H1 (cell line): ENCODE measurements at regions not wholly inside any gene's neighbourhood (a gene's known extent, or its start where the extent isn't known, plus 50 kb on each side); places are given as distances from the start of the nearest gene placed in this dataset.

ENCODE experiments used
- CTCF ChIA-PET: fragments of 300-600 bp; sonication (Branson Sonifier 250); formaldehyde crosslinking; loops from one replicate; lab custom pipeline; 2021; ENCODE audit not compliant: partially characterized antibody; lab: Charles Lee
- POLR2A ChIA-PET: fragments of 300-600 bp; sonication (Branson Sonifier 250); formaldehyde crosslinking; loops from one replicate; lab custom pipeline; 2021; ENCODE audit warnings: inconsistent platforms; ENCODE audit not compliant: partially characterized antibody; lab: Charles Lee
- DNase-seq, 2 experiments: peaks; one replicate each; pipeline versions ENCODE4 v3.0.0 to v3.0.0-alpha.2; 2010 to 2022; ENCODE audit warnings: low spot score in 2 of 2, low read depth in 1 of 2, mixed read lengths in 1 of 2
- FAIRE-seq: peaks from 2 replicates; lab custom pipeline; 2011; peaks lifted over from hg19 to GRCh38; lab: Jason Lieb, UNC
- H2AFZ ChIP-seq: 2 replicates; pipeline ENCODE4 v1.8.1; 2012; ENCODE audit warnings: low read length, inconsistent platforms
- H2AK5ac ChIP-seq: 2 replicates; pipeline ENCODE4 v1.6.1; 2013; ENCODE audit warnings: low read depth, low read length
- H2BK120ac ChIP-seq: replicated peaks from 2 replicates; pipeline ENCODE3; 2013; ENCODE audit warnings: low read depth, low read length, inconsistent platforms
- H2BK12ac ChIP-seq: 2 replicates; pipeline ENCODE4 v1.6.1; 2013; ENCODE audit warnings: low read depth, low read length
- H2BK15ac ChIP-seq: 2 replicates; pipeline ENCODE4 v1.6.1; 2013; ENCODE audit warnings: low read length
- H2BK20ac ChIP-seq: 2 replicates; pipeline ENCODE4 v1.6.1; 2013; ENCODE audit warnings: low read length
- H2BK5ac ChIP-seq: 2 replicates; pipeline ENCODE4 v1.6.1; 2013; ENCODE audit warnings: low read depth, low read length
- H3K14ac ChIP-seq: 2 replicates; pipeline ENCODE4 v1.6.1; 2013; ENCODE audit warnings: inconsistent platforms; ENCODE audit not compliant: insufficient read length
- H3K18ac ChIP-seq: 2 replicates; pipeline ENCODE4 v1.6.1; 2013; ENCODE audit warnings: low read length; ENCODE audit errors: extremely low read depth
- H3K23ac ChIP-seq: 2 replicates; pipeline ENCODE4 v1.6.1; 2013; ENCODE audit warnings: inconsistent platforms; ENCODE audit not compliant: insufficient read length
- H3K23me2 ChIP-seq: 2 replicates; pipeline ENCODE4 v1.6.1; 2013; ENCODE audit warnings: low read depth, low read length
- H3K27ac ChIP-seq: 2 replicates; pipeline ENCODE4 v1.6.1; 2011; ENCODE audit warnings: low read depth, low read length, inconsistent platforms
- H3K27me3 ChIP-seq, 4 experiments: replicated peaks in 1 of 4; 1 replicate in 1 of 4; 2 replicates in 3 of 4; pipeline versions ENCODE4 v1.6.1 to v1.8.1; 2011 to 2013; ENCODE audit warnings: low read length in 3 of 4, mild to moderate bottlenecking in 3 of 4, inconsistent platforms in 2 of 4, mixed read lengths in 2 of 4, moderate library complexity in 1 of 4; ENCODE audit not compliant: control insufficient read depth in 3 of 4, insufficient read depth in 3 of 4; ENCODE audit errors: extremely low read depth in 1 of 4
- H3K36me3 ChIP-seq, 4 experiments: 2 replicates each; pipeline versions ENCODE4 v1.6.1 to v1.8.1; 2011 to 2013; ENCODE audit warnings: mild to moderate bottlenecking in 4 of 4, low read length in 3 of 4, moderate library complexity in 2 of 4, control low read depth in 1 of 4, inconsistent platforms in 1 of 4; ENCODE audit not compliant: insufficient read depth in 4 of 4, control insufficient read depth in 2 of 4
- H3K4ac ChIP-seq: replicated peaks from 2 replicates; pipeline ENCODE3; 2013; ENCODE audit warnings: low read length, low read depth, mixed read lengths, inconsistent platforms; ENCODE audit not compliant: insufficient read length
- H3K4me1 ChIP-seq, 4 experiments: replicated peaks in 1 of 4; 1 replicate in 1 of 4; 2 replicates in 3 of 4; pipeline versions ENCODE4 v1.6.1 to v1.8.1; 2011 to 2013; ENCODE audit warnings: low read length in 3 of 4, inconsistent platforms in 2 of 4, mixed read lengths in 1 of 4; ENCODE audit not compliant: insufficient read depth in 4 of 4, control insufficient read depth in 3 of 4
- H3K4me2 ChIP-seq, 2 experiments: 2 replicates each; pipeline versions ENCODE4 v1.6.1 to v1.8.1; 2011 to 2013; ENCODE audit warnings: low read depth in 2 of 2, low read length in 2 of 2, control low read depth in 1 of 2, inconsistent platforms in 1 of 2, mild to moderate bottlenecking in 1 of 2; ENCODE audit not compliant: insufficient read depth in 1 of 2
- H3K4me3 ChIP-seq, 4 experiments: fragments of 200-600, 300-600 bp in 1 of 4; sonication (generic), shearing (Covaris generic), sonication (Bioruptor Twin) in 1 of 4; 2 replicates each; pipeline versions ENCODE4 v1.5.1 to v1.8.1; 2011 to 2016; ENCODE audit warnings: low read length in 4 of 4, low read depth in 3 of 4, control low read depth in 2 of 4, inconsistent platforms in 2 of 4, mild to moderate bottlenecking in 2 of 4, mixed read lengths in 1 of 4, moderate library complexity in 1 of 4; ENCODE audit not compliant: insufficient read depth in 2 of 4; ENCODE audit errors: extremely low read depth in 1 of 4
- H3K56ac ChIP-seq: replicated peaks from 2 replicates; pipeline ENCODE3; 2013; ENCODE audit warnings: low read depth, mild to moderate bottlenecking, mixed read lengths, low read length, inconsistent platforms; ENCODE audit not compliant: insufficient read length
- H3K79me1 ChIP-seq: 2 replicates; pipeline ENCODE4 v1.6.1; 2013; ENCODE audit warnings: low read depth, low read length, control low read depth
- H3K79me2 ChIP-seq, 2 experiments: 2 replicates each; pipeline versions ENCODE4 v1.6.1 to v1.8.1; 2012 to 2013; ENCODE audit warnings: low read length in 2 of 2, mild to moderate bottlenecking in 2 of 2, inconsistent platforms in 1 of 2; ENCODE audit not compliant: insufficient read depth in 2 of 2, control insufficient read depth in 1 of 2
- H3K9ac ChIP-seq, 4 experiments: replicated peaks in 1 of 4; 1 replicate in 1 of 4; 2 replicates in 3 of 4; pipeline versions ENCODE4 v1.6.1 to v1.8.1; 2011 to 2013; ENCODE audit warnings: low read depth in 3 of 4, low read length in 3 of 4, control low read depth in 2 of 4, mild to moderate bottlenecking in 2 of 4, moderate library complexity in 2 of 4, inconsistent platforms in 1 of 4; ENCODE audit errors: extremely low read depth in 1 of 4
- H3K9me3 ChIP-seq, 2 experiments: 2 replicates each; pipeline versions ENCODE4 v1.6.1 to v1.8.1; 2012 to 2013; ENCODE audit warnings: mild to moderate bottlenecking in 2 of 2, moderate library complexity in 2 of 2, control low read depth in 1 of 2, inconsistent platforms in 1 of 2, low read depth in 1 of 2, low read length in 1 of 2, mixed read lengths in 1 of 2; ENCODE audit not compliant: insufficient read depth in 2 of 2
- H4K20me1 ChIP-seq, 2 experiments: replicated peaks in 1 of 2; 2 replicates each; pipeline versions ENCODE3 to v1.8.1; 2011 to 2013; ENCODE audit warnings: inconsistent platforms in 2 of 2, low read length in 2 of 2, mild to moderate bottlenecking in 1 of 2; ENCODE audit not compliant: insufficient read depth in 2 of 2, control insufficient read depth in 1 of 2
- H4K5ac ChIP-seq: 2 replicates; pipeline ENCODE4 v1.6.1; 2013; ENCODE audit warnings: low read length, low read depth, mixed read lengths, inconsistent platforms; ENCODE audit not compliant: insufficient read length
- H4K8ac ChIP-seq: 2 replicates; pipeline ENCODE4 v1.8.0; 2013; ENCODE audit warnings: mild to moderate bottlenecking, moderate library complexity, low read length, inconsistent platforms; ENCODE audit not compliant: insufficient read depth; ENCODE audit errors: extremely low read depth
- H4K91ac ChIP-seq: replicated peaks from 2 replicates; pipeline ENCODE3; 2013; ENCODE audit warnings: low read length, mixed read lengths, inconsistent platforms; ENCODE audit not compliant: insufficient read length
- BRCA1 ChIP-seq: IDR thresholded peaks from 2 replicates; pipeline ENCODE4 v1.6.1; 2012; ENCODE audit warnings: low read depth, low read length, improper control_type of control experiment
- CBX8 ChIP-seq: fragments of 300-800, 300-1000 bp; sonication (generic); IDR thresholded peaks from 2 replicates; pipeline ENCODE4 v1.7.1; 2016; ENCODE audit warnings: low read depth, low read length, borderline replicate concordance
- CTBP2 ChIP-seq: IDR thresholded peaks from 2 replicates; pipeline ENCODE4 v1.7.0; 2011; ENCODE audit warnings: borderline replicate concordance, mild to moderate bottlenecking, moderate library complexity, mixed read lengths, low read length; ENCODE audit not compliant: insufficient read depth, insufficient read length
- KDM4A ChIP-seq: IDR thresholded peaks from one replicate; pipeline ENCODE4 v1.7.1; 2012; ENCODE audit warnings: low read depth, mild to moderate bottlenecking, moderate library complexity, low read length, inconsistent platforms; ENCODE audit not compliant: severe bottlenecking
- RXRA ChIP-seq: IDR thresholded peaks from 2 replicates; pipeline ENCODE4 v1.6.1; 2011; ENCODE audit warnings: low read depth, mild to moderate bottlenecking, low read length, moderate library complexity; ENCODE audit not compliant: insufficient read depth
- SIN3A ChIP-seq, 2 experiments: IDR thresholded peaks in 1 of 2; conservative IDR thresholded peaks in 1 of 2; 2 replicates each; pipeline ENCODE4 v1.6.1; 2011 to 2012; ENCODE audit warnings: low read length in 2 of 2, improper control_type of control experiment in 1 of 2, low read depth in 1 of 2, mild to moderate bottlenecking in 1 of 2
- SP1 ChIP-seq: IDR thresholded peaks from 2 replicates; pipeline ENCODE4 v1.6.1; 2011; ENCODE audit warnings: low read depth, low read length
- WGBS, 2 experiments: shearing (Covaris generic) in 1 of 2; methylation state at CpG; one replicate each; pipeline versions ENCODE4 v1.1.6 to v1.1.7; 2013 to 2015; ENCODE audit warnings: low lambda C conversion rate in 2 of 2, mixed read lengths in 2 of 2, inconsistent platforms in 1 of 2, low coverage in 1 of 2, missing lambda C conversion rate in 1 of 2; ENCODE audit not compliant: insufficient replicate concordance in 2 of 2, insufficient coverage in 1 of 2, insufficient read length in 1 of 2; ENCODE audit errors: extremely low coverage in 1 of 2, missing lambda C conversion rate in 1 of 2; 5-methylcytosine and 5-hydroxymethylcytosine counted together
- TF ChIP-seq, protein P1 (sequence below): IDR thresholded peaks from 2 replicates; pipeline ENCODE4 v1.6.1; 2012; ENCODE audit warnings: inconsistent platforms
- TF ChIP-seq, protein P2 (sequence below): IDR thresholded peaks from 2 replicates; pipeline ENCODE4 v1.6.1; 2011; ENCODE audit warnings: low read depth, mild to moderate bottlenecking, low read length; ENCODE audit not compliant: insufficient read depth
- TF ChIP-seq, protein P3 (sequence below): IDR thresholded peaks from 2 replicates; pipeline ENCODE4 v1.6.1; 2012; ENCODE audit warnings: low read length, inconsistent platforms

DNA sequence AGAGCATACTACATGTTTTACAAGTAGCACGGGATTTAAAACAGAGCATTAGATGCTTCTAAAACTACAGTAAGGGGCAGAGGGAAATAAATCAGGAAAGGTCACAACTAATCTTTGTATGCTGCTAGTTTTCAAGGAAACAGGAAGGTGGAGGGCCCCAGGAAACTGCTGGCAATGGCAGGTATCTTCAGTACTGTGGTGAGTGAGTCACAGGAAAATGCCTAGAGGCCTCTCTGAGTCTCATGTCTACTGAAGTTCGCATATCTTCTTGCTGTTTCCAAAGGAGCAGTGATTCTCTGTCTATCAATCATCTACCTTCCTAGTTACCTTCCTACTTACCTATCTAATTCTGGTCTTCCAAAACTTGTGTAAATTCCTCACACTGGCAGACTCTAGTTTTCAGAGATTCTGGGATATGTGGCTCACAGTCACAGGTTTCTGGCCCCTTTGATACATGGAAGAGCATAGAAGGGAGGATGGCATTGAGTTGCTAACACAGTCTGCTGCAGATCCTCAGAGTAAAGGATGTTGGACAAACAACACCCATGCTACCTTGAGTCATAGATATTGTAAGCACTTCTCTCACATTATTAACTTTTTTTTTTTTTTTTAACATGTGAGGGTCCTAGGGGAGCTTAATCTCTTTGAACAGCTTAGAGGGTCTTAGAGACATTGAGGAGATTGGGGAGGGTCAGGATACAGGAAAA is 58.8 kb upstream of the SYN3 start:
- no peaks in the 10 kb centered on the region for H3K23me2 ChIP-seq
- H2AK5ac ChIP-seq = no peak overlapping the region
- no peak overlapping the region for H3K9ac ChIP-seq
- H3K27ac ChIP-seq = no peak overlapping the region
- CTCF ChIA-PET = interaction anchor here (0.6 to 0.9 kb wide), 3 partner anchors 10 to 123 kb away, joined by 3 to 4 read pairs (median 3); partner anchors contain the start of gene SYN3
- no peaks in the 10 kb centered on the region for H3K36me3 ChIP-seq
- no peak overlapping the region for H2BK15ac ChIP-seq
- H4K91ac ChIP-seq = no peak overlapping the region
- POLR2A ChIA-PET = no interaction called here
- no peak overlapping the region for H2AFZ ChIP-seq
- H2BK5ac ChIP-seq = no peak overlapping the region
- H3K4me2 ChIP-seq = no peak overlapping the region
- no peaks in the 10 kb centered on the region for H3K9me3 ChIP-seq
- no peak overlapping the region for H3K56ac ChIP-seq
- H3K14ac ChIP-seq = no peak overlapping the region
- H2BK120ac ChIP-seq = no peak overlapping the region
- no peak for DNase-seq
- FAIRE-seq = no peak
- H3K23ac ChIP-seq = no peak overlapping the region
- no peak overlapping the region for H2BK12ac ChIP-seq
- no peaks in the 10 kb centered on the region for H3K79me2 ChIP-seq
- H3K18ac ChIP-seq = no peak overlapping the region
- no peak overlapping the region for H2BK20ac ChIP-seq
- 91% methylated on average over 2 of the region's 2 CpGs; no CpG with 5 or more reads in 1 of the 2 experiments for WGBS, 2 experiments
- no peaks in the 10 kb centered on the region for H3K27me3 ChIP-seq
- no peak overlapping the region for H3K4me3 ChIP-seq
- H4K5ac ChIP-seq = no peak overlapping the region
- H4K8ac ChIP-seq = no peak overlapping the region
- no peaks in the 10 kb centered on the region for H3K79me1 ChIP-seq
- no peaks in the 10 kb centered on the region for H4K20me1 ChIP-seq
- no peak overlapping the region for H3K4ac ChIP-seq
- H3K4me1 ChIP-seq = no peaks in the 10 kb centered on the region
- TF ChIP-seq CBX8 (no peak), KDM4A (no peak), SP1 (no peak), CTBP2 (no peak), BRCA1 (no peak), SIN3A (conservative IDR thresholded peaks at IDR 0.05 in 1 of 2, IDR thresholded peaks at IDR 0.05 in 1 of 2; ENCODE audit: low read depth in 1 of 2, low read length in 2 of 2) (no peak), RXRA (no peak)
- TF ChIP-seq, protein P1, sequence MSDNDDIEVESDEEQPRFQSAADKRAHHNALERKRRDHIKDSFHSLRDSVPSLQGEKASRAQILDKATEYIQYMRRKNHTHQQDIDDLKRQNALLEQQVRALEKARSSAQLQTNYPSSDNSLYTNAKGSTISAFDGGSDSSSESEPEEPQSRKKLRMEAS = no peak
- TF ChIP-seq, protein P2, sequence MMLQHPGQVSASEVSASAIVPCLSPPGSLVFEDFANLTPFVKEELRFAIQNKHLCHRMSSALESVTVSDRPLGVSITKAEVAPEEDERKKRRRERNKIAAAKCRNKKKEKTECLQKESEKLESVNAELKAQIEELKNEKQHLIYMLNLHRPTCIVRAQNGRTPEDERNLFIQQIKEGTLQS = no peak
- TF ChIP-seq, protein P3, sequence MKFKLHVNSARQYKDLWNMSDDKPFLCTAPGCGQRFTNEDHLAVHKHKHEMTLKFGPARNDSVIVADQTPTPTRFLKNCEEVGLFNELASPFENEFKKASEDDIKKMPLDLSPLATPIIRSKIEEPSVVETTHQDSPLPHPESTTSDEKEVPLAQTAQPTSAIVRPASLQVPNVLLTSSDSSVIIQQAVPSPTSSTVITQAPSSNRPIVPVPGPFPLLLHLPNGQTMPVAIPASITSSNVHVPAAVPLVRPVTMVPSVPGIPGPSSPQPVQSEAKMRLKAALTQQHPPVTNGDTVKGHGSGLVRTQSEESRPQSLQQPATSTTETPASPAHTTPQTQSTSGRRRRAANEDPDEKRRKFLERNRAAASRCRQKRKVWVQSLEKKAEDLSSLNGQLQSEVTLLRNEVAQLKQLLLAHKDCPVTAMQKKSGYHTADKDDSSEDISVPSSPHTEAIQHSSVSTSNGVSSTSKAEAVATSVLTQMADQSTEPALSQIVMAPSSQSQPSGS = no peak
